Psoas muscle (tissue), 7 donors: ENCODE measurements at regions not wholly inside any gene's neighbourhood (a gene's known extent, or its start where the extent isn't known, plus 50 kb on each side); places are given as distances from the start of the nearest gene placed in this dataset.

ENCODE experiments used
- ATAC-seq, 4 donors: fragments of 200-7000 bp; cut with Tn5 transposase; one replicate each; pipeline ENCODE4 v1.9.1; 2020; ENCODE audit warnings: moderate library complexity in 3 of 4, mild to moderate bottlenecking in 2 of 4
- DNase-seq, 2 donors: peaks; one replicate each; pipeline ENCODE4 v3.0.0-alpha.2; 2020
- H3K27ac ChIP-seq: fragments of 200-600 bp; one replicate; pipeline ENCODE4 v1.8.0; 2022
- H3K27me3 ChIP-seq, 3 donors: fragments of 200-600 bp in 1 of 3; one replicate each; pipeline versions ENCODE4 v1.6.1 to v1.8.0; 2013 to 2022; ENCODE audit warnings: low read length in 2 of 3, mild to moderate bottlenecking in 2 of 3, moderate library complexity in 1 of 3; ENCODE audit not compliant: insufficient read depth in 3 of 3
- H3K36me3 ChIP-seq, 2 donors: fragments of 200-600 bp in 1 of 2; one replicate each; pipeline versions ENCODE4 v1.6.1 to v1.8.0; 2013 to 2022; ENCODE audit warnings: low read depth in 1 of 2, mild to moderate bottlenecking in 1 of 2, moderate library complexity in 1 of 2; ENCODE audit not compliant: insufficient read depth in 1 of 2
- H3K4me1 ChIP-seq: fragments of 200-600 bp; one replicate; pipeline ENCODE4 v1.8.0; 2022
- H3K4me3 ChIP-seq: fragments of 200-600 bp; one replicate; pipeline ENCODE4 v1.8.0; 2022; ENCODE audit warnings: mild to moderate bottlenecking
- H3K9me3 ChIP-seq: fragments of 200-600 bp; one replicate; pipeline ENCODE4 v1.8.0; 2022
- CTCF ChIP-seq: fragments of 200-600 bp; IDR thresholded peaks from one replicate; pipeline ENCODE4 v1.8.0; 2022; ENCODE audit warnings: antibody characterized with exemption
- WGBS, 3 donors: extraction: QIAGEN DNeasy Blood & Tissue Kit; methylation state at CpG; one replicate each; pipeline versions ENCODE4 v1.1.6 to v1.1.7; 2013; 5-methylcytosine and 5-hydroxymethylcytosine counted together
- intact Hi-C, 2 donors: fragments of 100-400 bp; cut with DNase I; formaldehyde crosslinking; loops; one replicate each; pipeline versions ENCODE4 v1.11.0 to v1.14.2; 2022
- donor health status: healthy with polysubstance abuse.
- donor health status: DM: no; HTN: no; CAD: no; lungs with moderate emphysema.
- donor health status: Bipolar disorder and iron deficiency.
- donor health status: healthy.
- donor health status: DM: yes; HTN: yes; CAD: no.
- donor health status: DM: no; HTN: no; CAD: no.
- donor health status: DM: yes; HTN: yes; CAD: no.

GRCh38 chr13:67481445-67481844, 251.3 kb upstream of the PCDH9 start:
- DNase-seq (no peak), ATAC-seq (no peak)
- intact Hi-C loops, result no loop called here
- no peaks in the 10 kb centered on the region for H3K9me3 ChIP-seq
- no peak overlapping the region for H3K4me3 ChIP-seq
- TF ChIP-seq CTCF, result no peak
- no peak overlapping the region for H3K27ac ChIP-seq
- WGBS, 3 donors, result 84 to 95% (median 84%) methylated on average over 1 of the region's 1 CpG
- no peaks in the 10 kb centered on the region for H3K27me3 ChIP-seq
- H3K36me3 ChIP-seq, result no peaks in the 10 kb centered on the region
- H3K4me1 ChIP-seq, result no peaks in the 10 kb centered on the region

GRCh38 chr13:67474115-67474514, 244.0 kb upstream of the PCDH9 start:
- intact Hi-C loops, result no loop called here
- Histone ChIP-seq H3K9me3 (peaks cover 4% of the 10 kb centered on the region), H3K4me1 (no peaks in the 10 kb centered on the region), H3K27ac (no peak overlapping the region), H3K27me3 (no peaks in the 10 kb centered on the region), H3K36me3 (no peaks in the 10 kb centered on the region), H3K4me3 (no peak overlapping the region)
- no peak for TF ChIP-seq CTCF
- DNase-seq (no peak), ATAC-seq (no peak)
- WGBS, 3 donors, result 81 to 87% (median 82%) methylated on average over 3 of the region's 3 CpGs

- ATAC-seq, result no peak
- Histone ChIP-seq H3K36me3 (no peaks in the 10 kb centered on the region), H3K27me3 (no peaks in the 10 kb centered on the region), H3K27ac (no peak overlapping the region), H3K4me3 (no peak overlapping the region), H3K4me1 (no peaks in the 10 kb centered on the region), H3K9me3 (peaks cover 4% of the 10 kb centered on the region)
- DNase-seq, result no peak
- 73 to 81% (median 75%) methylated on average over 3 of the region's 3 CpGs for WGBS, 3 donors
- no peak for TF ChIP-seq CTCF
- intact Hi-C loops, result no loop called here
Observed at GRCh38 chr13:67469623-67470022, 239.5 kb upstream of the PCDH9 start.

- Histone ChIP-seq H3K27me3 (no peaks in the 10 kb centered on the region), H3K4me3 (no peak overlapping the region), H3K27ac (no peak overlapping the region), H3K4me1 (no peaks in the 10 kb centered on the region), H3K36me3 (no peaks in the 10 kb centered on the region), H3K9me3 (peaks cover 6% of the 10 kb centered on the region)
- intact Hi-C loops, result no loop called here
- no peak for DNase-seq
- TF ChIP-seq CTCF, result no peak
- ATAC-seq, result no peak
- 78 to 83% (median 80%) methylated on average over 8 of the region's 8 CpGs for WGBS, 3 donors
Observed at GRCh38 chr13:67466569-67466968, 236.4 kb upstream of the PCDH9 start.

GRCh38 chr13:67464154-67464553, 234.0 kb upstream of the PCDH9 start:
- intact Hi-C loops, result no loop called here
- Histone ChIP-seq H3K27me3 (no peaks in the 10 kb centered on the region), H3K4me1 (no peaks in the 10 kb centered on the region), H3K4me3 (no peak overlapping the region), H3K9me3 (peaks cover 3% of the 10 kb centered on the region), H3K27ac (no peak overlapping the region), H3K36me3 (no peaks in the 10 kb centered on the region)
- 57 to 73% (median 59%) methylated on average over 4 of the region's 4 CpGs for WGBS, 3 donors
- DNase-seq (no peak), ATAC-seq (no peak)
- TF ChIP-seq CTCF, result no peak
